Lung (tissue), 11 donors: ENCODE measurements at regions not wholly inside any gene's neighbourhood (a gene's known extent, or its start where the extent isn't known, plus 50 kb on each side); places are given as distances from the start of the nearest gene placed in this dataset.

Source experiments
- ATAC-seq: fragments of 200-7000 bp; cut with Tn5 transposase; one replicate; pipeline ENCODE4 v1.9.1; 2020; ENCODE audit warnings: moderate number of reproducible peaks; ENCODE audit not compliant: insufficient read depth, low FRiP score
- DNase-seq, 3 donors: peaks; one replicate each; pipeline ENCODE4 v3.0.0-alpha.2; 2013 to 2017
- H3K27ac ChIP-seq, 2 donors: one replicate each; pipeline ENCODE4 v1.5.1; 2013; ENCODE audit warnings: mild to moderate bottlenecking in 2 of 2, moderate library complexity in 2 of 2, control low read depth in 1 of 2, inconsistent platforms in 1 of 2, low read depth in 1 of 2, low read length in 1 of 2
- H3K27me3 ChIP-seq, 3 donors: one replicate each; pipeline ENCODE4 v1.5.1; 2013; ENCODE audit warnings: low read length in 2 of 3; ENCODE audit not compliant: control insufficient read depth in 3 of 3, insufficient read depth in 3 of 3
- H3K36me3 ChIP-seq, 4 donors: one replicate each; pipeline ENCODE4 v1.5.1; 2013; ENCODE audit warnings: low read length in 4 of 4, mild to moderate bottlenecking in 1 of 4, moderate library complexity in 1 of 4; ENCODE audit not compliant: control insufficient read depth in 4 of 4, insufficient read depth in 4 of 4
- H3K4me1 ChIP-seq, 5 donors: one replicate each; pipeline ENCODE4 v1.5.1; 2013; ENCODE audit warnings: low read length in 5 of 5, mild to moderate bottlenecking in 2 of 5, moderate library complexity in 1 of 5; ENCODE audit not compliant: control insufficient read depth in 5 of 5, insufficient read depth in 5 of 5
- H3K4me3 ChIP-seq: one replicate; pipeline ENCODE4 v1.5.1; 2013; ENCODE audit warnings: mild to moderate bottlenecking, control low read depth, moderate library complexity
- H3K9ac ChIP-seq, 2 donors: one replicate each; pipeline ENCODE4 v1.5.1; 2013; ENCODE audit warnings: low read length in 2 of 2, control low read depth in 1 of 2; ENCODE audit not compliant: insufficient read depth in 1 of 2
- H3K9me3 ChIP-seq, 4 donors: one replicate each; pipeline ENCODE4 v1.5.1; 2013; ENCODE audit warnings: low read length in 3 of 4, mild to moderate bottlenecking in 1 of 4, moderate library complexity in 1 of 4; ENCODE audit not compliant: control insufficient read depth in 4 of 4, insufficient read depth in 3 of 4
- CTCF ChIP-seq: IDR thresholded peaks from 2 replicates; pipeline ENCODE4 v1.5.1; 2012; ENCODE audit warnings: mild to moderate bottlenecking; ENCODE audit errors: control extremely low read depth, extremely low read depth
- WGBS, 2 donors: extraction: QIAGEN DNeasy Blood & Tissue Kit; methylation state at CpG; one replicate each; pipeline ENCODE4 v1.1.7; 2013; 5-methylcytosine and 5-hydroxymethylcytosine counted together
- donor health status: control.
- donor health status: control.
- donor health status: Bipolar disorder and iron deficiency.
- donor health status: healthy.
- donor health status: DM: yes; HTN: yes; CAD: no.

DNA sequence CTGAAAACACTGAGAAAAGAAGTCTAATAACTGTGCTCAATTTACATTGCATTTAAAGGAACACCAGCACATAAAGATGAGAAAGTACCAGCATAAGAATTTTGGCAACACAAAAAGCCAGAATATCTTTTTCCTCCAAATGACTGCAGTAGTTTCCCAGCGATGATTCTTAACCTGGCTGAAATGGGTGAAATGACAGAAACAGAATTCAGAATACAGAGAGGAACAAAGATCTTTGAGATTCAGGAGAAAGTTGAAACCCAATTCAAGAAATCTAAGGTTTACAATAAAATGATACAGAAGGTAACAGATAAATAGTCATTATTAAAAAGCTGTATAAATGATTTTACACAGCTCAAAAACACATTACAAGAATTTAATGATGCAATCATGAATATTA is 197.0 kb upstream of the EYS start:
- Histone ChIP-seq H3K4me1 (no peaks in the 10 kb centered on the region), H3K27me3 (no peaks in the 10 kb centered on the region), H3K9me3 (peaks cover 0 to 3% (median 0%) of the 10 kb centered on the region in 4 donors), H3K36me3 (no peaks in the 10 kb centered on the region), H3K27ac (no peak overlapping the region), H3K9ac (no peak overlapping the region), H3K4me3 (no peak overlapping the region)
- WGBS, 2 donors, result 84 to 99% methylated on average over 1 of the region's 1 CpG
- no peak for DNase-seq
- no peak for ATAC-seq
- no peak for TF ChIP-seq CTCF

GRCh38 chr6:65900928-65901327 is 193.9 kb upstream of the EYS start:
- DNase-seq (no peak), ATAC-seq (no peak)
- no peaks in the 10 kb centered on the region for H3K27me3 ChIP-seq
- TF ChIP-seq CTCF, result no peak
- no peak overlapping the region for H3K27ac ChIP-seq
- H3K9me3 ChIP-seq, result peaks cover 0 to 3% (median 0%) of the 10 kb centered on the region in 4 donors
- H3K9ac ChIP-seq, result no peak overlapping the region
- H3K4me3 ChIP-seq, result no peak overlapping the region
- no peaks in the 10 kb centered on the region for H3K36me3 ChIP-seq
- no peaks in the 10 kb centered on the region for H3K4me1 ChIP-seq

DNA sequence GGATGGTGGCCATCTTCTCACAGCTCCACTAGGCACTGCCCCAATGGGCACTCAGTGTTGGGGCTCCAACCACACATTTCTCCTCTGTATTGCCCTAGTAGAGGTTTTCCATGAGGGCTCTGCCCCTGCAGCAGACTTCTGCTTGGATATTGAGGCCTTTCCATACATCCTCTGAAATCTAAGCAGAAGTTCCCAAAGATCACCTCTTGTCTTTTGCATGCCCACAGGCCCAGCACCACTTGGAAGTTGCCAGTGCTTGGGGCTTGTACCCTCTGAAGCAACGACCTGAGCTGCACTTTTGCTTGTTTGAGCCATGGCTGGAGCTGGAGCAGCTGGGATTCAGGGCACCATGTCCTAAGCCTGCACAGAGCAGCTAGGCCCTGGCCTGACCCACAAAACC is 189.1 kb upstream of the EYS start:
- Histone ChIP-seq H3K4me1 (no peaks in the 10 kb centered on the region), H3K9ac (no peak overlapping the region), H3K36me3 (no peaks in the 10 kb centered on the region), H3K27ac (no peak overlapping the region), H3K4me3 (no peak overlapping the region), H3K27me3 (no peaks in the 10 kb centered on the region), H3K9me3 (peaks cover 0 to 5% (median 0%) of the 10 kb centered on the region in 4 donors)
- no peak for ATAC-seq
- WGBS, 2 donors, result 20 to 28% methylated on average over 1 of the region's 1 CpG
- no peak for DNase-seq
- no peak for TF ChIP-seq CTCF

DNA sequence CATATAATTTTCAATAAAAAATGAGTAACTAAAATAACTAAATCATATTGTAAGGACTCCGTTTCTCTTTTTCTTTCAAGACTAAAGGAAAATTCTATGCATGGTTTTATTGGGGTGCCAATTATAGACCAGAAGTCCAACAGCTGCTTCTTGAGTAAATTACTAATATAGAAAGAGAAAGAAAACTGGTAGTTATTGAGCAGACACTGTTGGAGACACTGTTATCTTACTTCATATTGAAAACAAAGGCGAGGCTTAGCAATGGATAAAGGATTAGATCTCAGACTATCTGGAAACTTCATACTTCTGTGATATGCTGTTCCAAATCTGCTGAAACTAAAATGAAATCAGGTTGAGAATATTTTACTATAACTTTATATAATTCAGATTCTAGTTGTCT is 169.6 kb upstream of the EYS start:
- H3K4me3 ChIP-seq, result no peak overlapping the region
- DNase-seq (no peak), ATAC-seq (no peak)
- no peak overlapping the region for H3K9ac ChIP-seq
- no peaks in the 10 kb centered on the region for H3K27me3 ChIP-seq
- no peak for TF ChIP-seq CTCF
- H3K4me1 ChIP-seq, result no peaks in the 10 kb centered on the region
- 87 to 90% methylated on average over 2 of the region's 2 CpGs for WGBS, 2 donors
- no peaks in the 10 kb centered on the region for H3K36me3 ChIP-seq
- H3K27ac ChIP-seq, result no peak overlapping the region
- H3K9me3 ChIP-seq, result no peaks in the 10 kb centered on the region
